GM12865 (cell line): ENCODE measurements at regions not wholly inside any gene's neighbourhood (a gene's known extent, or its start where the extent isn't known, plus 50 kb on each side); places are given as distances from the start of the nearest gene placed in this dataset.

Source experiments
- DNase-seq: peaks from one replicate; pipeline ENCODE4 v3.0.0; 2010; ENCODE audit warnings: low read depth
- H3K4me3 ChIP-seq: 2 replicates; pipeline ENCODE4 v1.5.1; 2011; ENCODE audit warnings: mild to moderate bottlenecking, low read depth, low read length, control low read depth
- TF ChIP-seq, protein P1 (sequence below): IDR thresholded peaks from 2 replicates; pipeline ENCODE4 v1.5.1; 2011; ENCODE audit warnings: low read length, control low read depth, low read depth, inconsistent platforms; ENCODE audit not compliant: insufficient read depth; ENCODE audit errors: missing control alignments

- DNase-seq = peak; percentile 38
- no peak overlapping the region for H3K4me3 ChIP-seq
- TF ChIP-seq, protein P1, sequence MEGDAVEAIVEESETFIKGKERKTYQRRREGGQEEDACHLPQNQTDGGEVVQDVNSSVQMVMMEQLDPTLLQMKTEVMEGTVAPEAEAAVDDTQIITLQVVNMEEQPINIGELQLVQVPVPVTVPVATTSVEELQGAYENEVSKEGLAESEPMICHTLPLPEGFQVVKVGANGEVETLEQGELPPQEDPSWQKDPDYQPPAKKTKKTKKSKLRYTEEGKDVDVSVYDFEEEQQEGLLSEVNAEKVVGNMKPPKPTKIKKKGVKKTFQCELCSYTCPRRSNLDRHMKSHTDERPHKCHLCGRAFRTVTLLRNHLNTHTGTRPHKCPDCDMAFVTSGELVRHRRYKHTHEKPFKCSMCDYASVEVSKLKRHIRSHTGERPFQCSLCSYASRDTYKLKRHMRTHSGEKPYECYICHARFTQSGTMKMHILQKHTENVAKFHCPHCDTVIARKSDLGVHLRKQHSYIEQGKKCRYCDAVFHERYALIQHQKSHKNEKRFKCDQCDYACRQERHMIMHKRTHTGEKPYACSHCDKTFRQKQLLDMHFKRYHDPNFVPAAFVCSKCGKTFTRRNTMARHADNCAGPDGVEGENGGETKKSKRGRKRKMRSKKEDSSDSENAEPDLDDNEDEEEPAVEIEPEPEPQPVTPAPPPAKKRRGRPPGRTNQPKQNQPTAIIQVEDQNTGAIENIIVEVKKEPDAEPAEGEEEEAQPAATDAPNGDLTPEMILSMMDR = no peak
Observed at GRCh38 chr18:31261792-31262582, 56.0 kb upstream of the DSG1 start.

DNA sequence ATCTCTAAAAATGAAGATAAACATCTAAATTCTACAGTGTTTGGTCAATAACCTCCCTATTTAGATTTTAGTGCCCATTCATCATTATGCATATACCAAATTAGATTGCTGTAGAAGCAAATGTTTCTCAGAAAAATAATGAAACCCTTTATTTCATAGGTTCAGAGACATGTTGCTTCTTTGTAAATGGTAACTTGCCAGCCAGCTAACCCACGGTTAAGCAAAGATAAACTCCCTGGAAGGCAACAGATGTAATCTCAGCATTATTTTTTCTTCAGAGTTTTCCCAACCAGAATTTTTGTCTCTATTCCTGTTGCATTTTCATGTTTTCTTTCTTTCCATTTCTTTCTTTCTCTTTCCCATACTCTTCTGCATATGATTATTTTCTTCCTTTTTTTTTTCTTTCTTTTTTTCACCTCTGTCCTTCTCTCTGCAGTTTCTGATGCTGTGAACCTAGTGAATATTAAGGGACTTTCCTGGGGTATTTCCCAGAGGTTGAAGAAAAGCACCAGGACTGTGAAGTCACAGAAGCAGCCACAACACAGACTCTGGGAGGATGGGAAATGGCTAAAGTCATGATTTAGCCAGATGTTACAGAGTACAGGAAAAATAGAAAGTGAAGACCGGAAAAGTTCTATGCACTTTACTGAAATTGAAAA, 50.0 kb upstream of the DSG1 start:
- H3K4me3 ChIP-seq = peak overlapping the region; percentile 32; the same call in 1 of the 2 replicates
- DNase-seq = peak; percentile 78
- TF ChIP-seq, protein P1 = no peak
